AML-193 (cell line): ENCODE measurements at regions not wholly inside any gene's neighbourhood (a gene's known extent, or its start where the extent isn't known, plus 50 kb on each side); places are given as distances from the start of the nearest gene placed in this dataset.

Experiments used
- DNase-seq, 2 experiments: peaks; one replicate each; lab custom pipeline; 2025; lab: John Stamatoyannopoulos, UW

DNA sequence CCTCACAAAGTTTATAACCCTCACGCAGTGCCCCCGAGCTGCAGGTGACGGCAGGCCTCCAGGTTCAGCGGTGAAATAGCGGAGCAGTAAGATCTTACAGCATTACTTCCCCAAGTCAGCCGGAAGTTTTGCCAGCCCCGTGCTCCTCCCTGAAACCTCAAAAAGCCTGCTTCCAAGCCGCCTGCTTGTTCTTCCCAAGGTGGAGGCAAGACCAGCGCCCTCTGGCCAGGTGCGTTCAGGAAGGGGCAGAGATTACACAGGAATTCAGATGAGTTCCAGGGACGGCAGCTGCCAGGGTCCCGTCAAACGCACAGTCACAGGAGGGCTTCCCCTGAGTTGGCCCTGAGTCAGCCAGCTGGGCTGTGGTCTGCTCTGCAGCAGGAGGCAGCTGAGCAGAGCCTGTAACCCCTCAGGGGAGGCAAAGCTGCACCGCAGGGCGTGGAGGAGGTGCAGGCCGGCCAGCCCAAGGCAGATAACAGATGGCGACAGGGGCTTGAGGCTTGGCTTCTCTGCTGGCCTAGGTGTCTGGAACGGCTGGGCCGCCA lies 124.1 kb upstream of the RPS6KA2 start:
- DNase-seq = peak; percentile 51 to 57

DNA sequence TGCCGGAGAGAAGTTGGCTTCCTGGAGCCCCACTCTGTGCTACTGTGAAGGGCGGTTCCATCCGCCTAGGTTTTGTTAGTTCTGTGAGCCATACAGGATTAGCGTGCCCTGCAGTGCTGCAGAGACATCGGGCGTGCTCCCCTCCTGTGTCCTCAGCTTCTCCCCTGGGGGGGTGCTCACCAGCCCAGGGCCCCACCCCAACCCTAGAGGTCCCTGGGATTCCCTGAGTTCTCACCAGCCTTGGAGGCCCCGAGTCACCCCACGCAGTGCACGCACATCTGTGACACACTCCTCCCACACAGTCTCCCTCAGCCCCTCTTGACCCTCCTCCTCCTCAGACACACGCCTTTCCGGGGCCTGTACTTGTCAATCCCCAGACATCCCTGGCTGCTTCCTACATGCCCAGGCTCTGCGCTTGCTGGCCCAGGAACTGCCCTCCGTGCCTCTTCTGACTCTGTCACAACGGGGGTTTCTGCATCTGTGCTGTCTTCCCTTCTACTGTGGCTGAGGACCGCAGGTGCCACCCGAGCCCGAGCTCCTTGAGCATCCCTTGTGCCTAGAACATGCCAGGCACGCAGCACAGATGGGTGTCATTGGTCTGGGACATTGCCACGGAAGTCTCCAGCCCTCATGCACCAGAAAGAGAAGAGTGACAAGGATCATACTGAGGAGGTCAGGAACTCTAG lies 123.2 kb upstream of the RPS6KA2 start:
- no peak for DNase-seq

DNA sequence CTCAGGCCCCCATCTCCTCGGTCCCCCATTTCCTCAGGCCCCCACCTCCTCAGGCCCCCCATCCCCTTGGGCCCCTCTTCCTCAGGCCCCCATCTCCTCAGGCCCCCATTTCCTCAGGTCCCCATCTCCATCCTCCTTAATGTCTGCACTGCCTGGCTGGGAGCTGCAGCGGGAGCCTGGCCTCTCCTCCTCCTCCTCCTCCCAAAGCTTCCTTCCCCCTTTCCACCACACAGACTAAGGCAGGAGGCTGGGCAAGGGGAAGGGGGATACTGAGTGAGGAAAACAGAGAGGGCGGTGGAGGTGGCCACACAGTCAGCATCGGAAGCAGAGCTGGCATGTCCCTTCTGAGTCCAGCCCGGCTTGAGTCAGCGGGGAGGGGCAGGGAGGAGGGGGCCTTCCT lies 122.6 kb upstream of the RPS6KA2 start:
- DNase-seq = no peak

DNA sequence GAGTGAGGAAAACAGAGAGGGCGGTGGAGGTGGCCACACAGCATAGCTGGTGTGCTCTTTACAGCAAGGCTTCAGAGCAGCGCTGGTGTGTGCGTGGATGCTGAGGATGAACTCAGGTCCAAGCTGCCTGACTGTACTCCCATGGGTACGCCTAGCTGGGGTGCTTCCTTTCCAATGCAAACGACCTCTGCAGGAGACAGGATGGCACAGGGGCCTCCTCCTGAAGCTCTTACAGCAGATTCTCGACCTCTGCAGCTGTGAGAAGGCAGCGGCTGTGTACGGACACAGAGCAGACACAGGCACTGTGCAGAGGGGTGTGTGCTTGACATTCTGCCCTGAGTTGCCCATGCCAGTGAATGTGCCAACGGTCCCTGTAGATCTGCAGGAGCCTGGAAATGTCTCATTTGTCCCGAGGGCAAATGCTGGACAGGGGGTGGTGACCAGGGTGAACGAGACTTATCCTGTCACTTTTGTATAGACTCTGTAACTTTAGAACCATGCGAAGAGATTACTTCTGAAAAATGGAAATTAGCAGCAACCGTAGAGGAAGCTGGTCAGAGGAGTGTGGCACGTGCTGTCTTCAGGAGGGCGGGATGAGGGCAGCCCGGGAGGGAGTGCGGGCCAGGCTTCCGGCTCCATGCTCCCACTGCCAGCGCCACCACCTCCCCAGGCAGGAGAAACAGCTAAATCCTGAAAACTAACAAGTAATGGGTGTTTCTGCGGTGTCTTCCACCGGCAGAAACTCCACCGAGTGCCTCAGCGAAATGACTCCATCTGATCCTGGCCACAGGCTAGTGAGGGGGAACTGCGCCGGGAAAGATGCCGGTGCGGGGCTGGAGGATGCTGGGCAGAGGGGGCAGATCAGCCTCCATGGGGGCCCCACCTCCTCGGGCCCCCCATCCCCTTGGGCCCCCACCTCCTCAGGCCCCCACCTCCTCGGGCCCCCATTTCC lies 120.9 kb upstream of the RPS6KA2 start:
- no peak for DNase-seq

DNA sequence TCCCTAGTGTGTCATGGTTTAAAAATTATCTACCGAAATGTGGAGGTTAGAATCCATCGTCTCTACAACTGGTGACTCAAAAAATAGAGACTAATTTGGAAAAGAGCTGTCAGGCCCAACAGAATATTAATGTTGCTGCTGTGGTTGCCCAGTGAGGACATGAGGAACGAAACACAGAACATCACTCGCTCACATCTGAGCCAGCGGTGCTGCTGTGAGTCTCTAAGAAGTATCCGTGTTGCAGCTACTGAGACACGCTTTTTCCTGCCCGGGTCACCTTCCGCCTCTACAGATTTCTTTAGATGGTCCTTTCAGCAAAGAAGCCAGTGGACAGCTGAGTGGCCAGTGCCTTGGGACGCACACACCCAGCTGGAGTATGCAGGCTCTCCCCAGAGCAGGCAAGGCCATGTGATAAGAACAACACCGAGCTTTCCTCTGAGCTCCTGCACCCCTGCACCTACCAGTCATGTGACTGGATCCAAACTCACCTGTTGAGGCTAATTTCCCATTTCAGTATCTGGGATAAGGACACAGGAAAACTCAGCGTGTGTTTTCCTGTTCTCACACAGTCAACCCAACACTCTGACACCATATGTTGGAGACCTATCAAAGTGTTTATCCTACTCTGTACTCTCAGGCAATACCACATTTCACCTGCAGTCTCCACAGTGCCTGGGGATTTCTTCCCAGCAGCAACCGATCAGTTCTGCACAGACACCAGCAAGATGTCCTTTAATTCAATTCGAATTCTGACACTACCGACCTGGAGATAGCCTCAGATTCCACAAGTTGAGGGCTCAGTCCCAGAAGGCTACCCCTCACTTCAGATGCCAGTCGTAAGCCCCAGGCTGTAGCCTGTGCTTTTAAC lies 119.0 kb upstream of the RPS6KA2 start:
- no peak for DNase-seq

DNA sequence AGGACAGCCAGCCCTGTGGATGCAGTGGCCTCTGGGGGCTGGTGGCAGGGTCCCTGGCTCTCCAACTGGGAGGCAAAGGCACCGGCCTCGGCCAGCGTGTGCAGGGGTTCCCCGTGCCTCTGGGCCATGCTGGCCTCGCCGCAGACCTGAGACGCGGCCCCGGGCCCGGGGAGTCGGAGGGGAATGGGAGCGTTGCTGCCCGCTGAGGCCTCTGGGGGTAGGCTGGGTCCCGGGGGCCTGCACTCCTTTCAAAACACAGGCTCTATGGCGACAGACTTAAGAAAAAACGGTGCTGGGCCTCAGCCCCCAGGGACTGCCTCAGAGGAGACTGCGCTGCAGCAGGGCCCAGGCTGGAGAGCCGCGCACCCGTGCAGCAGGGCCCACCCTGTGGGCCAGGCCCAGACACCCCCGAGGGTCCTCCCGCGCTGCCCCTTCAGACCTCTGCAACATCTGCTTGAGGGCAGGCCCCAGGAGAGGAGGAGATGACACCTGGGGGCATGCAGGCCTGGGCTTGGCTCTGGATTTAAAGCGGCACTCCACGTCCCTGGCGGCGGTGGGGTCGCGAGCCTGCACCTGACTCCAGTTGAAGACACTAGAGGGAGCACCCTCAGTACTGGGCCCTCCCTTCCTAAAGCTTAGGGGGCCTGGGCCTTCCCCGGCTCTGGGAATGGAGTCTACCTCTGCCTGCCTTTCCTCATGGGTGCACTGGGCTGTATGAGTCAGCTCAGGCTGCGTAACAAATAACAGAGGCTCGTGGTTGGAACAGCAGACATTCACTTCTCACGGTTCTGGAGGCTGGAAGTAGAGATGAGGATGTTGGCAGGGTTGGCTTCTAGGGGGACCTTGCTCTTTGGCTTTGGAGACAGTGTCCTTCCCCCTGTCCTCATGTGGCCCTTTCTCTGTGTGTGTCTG lies 117.4 kb upstream of the RPS6KA2 start:
- DNase-seq = no peak

DNA sequence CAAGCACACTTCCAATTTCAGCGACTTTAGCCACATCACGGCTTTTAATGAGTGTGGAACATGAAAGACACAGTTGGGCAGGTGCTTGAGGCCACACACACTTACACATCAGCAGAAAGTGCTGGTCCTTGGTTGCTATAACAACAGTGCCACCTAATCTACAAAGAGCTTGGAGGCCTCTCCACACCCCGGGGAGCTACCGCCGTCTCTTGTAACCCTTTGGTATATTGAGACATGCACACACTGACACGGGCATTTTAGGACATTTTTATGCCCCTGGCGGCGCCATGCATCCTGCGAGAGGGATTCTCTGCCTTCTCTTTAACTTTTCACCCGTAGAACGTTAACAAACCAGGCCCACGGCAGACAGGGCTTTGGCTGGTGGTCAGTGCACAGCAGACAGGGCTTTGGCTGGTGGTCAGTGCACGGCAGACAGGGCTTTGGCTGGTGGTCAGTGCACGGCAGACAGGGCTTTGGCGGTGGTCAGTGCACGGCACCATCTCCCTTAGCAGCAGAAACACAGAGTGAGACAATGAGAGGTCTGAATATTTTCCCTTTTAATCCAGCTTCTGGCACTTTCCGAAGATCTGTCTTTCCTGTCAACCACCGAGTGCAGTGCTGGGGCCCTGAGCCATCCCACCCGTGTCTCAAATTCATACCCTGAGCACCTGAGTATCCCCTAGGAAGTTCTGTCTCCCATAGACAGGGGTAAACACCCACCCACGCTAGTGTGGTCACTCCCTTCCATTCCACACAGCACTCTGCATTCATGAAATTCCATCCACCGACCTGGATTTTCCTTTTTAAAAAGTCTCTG lies 116.6 kb upstream of the RPS6KA2 start:
- no peak for DNase-seq

DNA sequence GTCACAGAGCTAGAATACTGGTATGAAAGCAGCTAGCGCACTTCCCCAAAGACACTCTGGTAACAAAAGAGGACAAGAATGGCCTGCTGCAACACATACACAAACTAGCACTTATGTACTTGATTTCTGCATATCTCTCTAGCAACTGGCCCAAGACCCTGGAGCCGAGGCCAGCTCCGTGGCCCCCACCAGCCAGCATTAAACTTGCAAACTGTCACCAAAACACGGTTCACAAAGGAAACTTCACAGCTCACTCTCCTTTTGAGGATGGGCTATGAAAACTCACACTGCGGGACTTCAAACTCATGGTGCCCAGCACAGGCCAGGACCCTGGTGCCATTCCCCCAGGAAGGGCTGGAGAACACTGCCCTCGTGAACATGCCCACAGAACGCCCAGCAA lies 115.9 kb upstream of the RPS6KA2 start:
- DNase-seq = no peak

DNA sequence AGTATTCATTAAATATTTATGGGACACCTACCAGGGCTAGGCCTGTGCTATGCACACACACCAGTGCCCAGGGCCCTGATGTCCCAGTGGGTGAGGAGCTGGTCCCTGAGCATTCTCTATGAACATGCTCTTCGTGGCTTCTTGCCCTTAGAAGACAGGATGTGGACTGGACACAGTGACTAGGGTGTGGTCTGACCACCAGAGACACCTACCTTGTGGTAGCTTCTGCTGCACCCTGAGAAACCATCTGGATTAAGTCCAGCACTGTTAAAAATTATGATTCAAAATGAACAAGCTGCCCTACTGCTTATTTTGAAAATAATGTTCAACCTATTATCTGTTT lies 112.9 kb upstream of the RPS6KA2 start:
- DNase-seq = no peak

DNA sequence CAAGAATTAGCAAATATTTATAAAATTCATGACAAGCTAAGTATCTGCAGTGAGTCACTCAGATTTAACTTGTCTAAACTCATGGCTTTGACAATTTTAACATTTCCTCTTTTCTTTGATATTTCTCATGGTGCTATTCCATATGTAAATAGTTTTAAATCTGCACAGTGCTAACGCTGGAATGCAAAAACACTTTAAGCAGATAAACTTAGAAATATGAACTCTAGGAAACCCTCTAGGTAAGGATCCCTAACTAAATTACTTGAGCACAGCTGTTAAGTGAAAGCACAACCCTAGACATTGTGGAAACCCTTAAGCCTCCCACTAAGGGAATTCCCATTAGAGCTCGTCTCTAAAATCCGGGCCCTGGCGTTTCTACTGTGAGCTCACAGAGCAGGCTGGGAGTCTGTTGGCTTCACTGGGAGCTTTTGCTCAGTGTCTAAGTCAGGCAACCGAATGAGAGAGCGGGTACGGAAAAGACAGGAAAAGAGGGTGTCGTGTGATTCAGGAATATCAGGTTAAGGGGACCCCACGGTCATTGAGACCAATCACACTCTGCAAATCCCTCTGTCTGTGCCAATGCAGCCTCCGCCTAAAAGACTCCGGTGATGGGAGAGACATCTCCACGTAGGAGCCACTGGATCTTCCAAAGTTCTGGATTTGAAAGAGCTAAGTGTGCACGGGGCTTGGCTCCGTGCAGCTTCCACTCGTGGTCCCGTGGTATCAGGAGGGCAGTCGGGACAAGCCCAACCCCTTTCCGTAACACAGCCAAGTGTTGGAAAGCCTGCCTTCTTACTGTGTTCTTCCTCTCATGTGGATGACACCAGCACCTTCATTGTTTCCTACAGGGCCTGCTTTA lies 112.3 kb upstream of the RPS6KA2 start:
- no peak for DNase-seq

DNA sequence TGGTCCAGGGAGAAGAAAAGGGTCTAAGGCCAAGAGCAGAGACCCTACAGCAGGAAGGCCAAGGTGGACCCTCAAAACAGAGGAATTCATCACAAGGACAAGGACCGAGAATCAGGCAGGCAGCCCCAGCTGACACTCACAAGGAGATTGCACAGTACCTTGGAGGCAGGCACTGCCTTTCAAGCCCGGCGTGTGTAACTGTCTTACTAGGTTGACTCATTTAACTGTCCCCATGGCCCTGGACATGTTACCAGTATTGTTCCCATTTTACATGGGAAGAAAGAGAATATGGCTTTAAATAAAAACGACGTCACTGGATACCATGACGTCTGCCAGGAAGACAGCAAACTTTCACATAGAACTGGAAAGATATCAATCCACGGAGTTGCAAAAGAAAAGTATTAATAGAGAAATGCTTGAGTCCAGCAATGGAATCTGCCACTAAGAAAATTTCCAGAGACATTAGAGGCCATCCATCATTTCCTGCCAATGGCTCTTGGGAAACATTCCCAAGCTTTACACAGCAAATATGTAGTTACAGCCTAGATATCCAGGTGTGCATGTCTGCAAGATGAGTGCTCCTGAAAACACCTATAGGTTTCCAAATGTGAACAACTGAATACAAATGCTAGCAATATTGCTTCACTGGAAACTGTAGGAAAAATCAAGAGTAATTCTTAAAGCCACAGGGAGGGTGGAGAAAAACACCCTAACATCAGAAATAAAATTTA lies 111.5 kb upstream of the RPS6KA2 start:
- DNase-seq = no peak

DNA sequence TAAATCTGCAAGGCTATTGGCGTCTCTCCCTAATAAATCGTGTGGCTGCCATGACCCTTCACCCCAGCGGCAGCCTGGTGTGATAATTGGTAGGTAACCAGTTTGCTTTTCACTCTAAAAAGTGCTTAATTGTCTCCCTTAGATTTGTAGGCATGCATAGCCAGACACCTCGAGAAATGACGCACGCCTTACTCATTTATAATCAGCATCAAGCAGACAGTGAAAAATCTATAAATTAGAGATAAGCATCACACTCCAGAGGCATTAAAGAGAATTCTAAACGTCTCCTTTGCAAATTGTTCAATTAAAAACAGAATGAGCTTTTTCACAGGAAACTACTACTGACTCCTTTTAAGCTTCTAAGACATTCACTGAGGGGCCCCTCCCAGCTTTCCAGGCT lies 110.2 kb upstream of the RPS6KA2 start:
- DNase-seq = no peak

DNA sequence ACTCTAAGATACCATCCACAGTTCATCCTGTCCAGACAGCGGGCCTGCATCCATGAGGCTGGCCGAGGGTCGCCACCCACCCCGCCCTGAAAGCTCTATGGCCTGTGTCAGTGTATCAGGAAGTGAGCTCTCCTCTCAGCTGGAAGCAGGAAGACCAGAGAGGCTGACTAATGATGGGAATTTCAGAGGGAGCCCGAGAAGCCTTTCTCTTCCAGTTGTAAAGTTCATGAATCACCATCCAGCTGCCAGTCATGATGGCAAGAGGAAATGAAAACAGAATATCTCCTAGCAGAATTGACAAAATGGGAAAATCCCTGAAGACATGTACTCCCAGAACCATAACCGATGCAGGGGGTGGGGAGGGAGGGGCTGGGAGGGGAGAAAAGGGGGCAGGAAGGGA lies 109.6 kb upstream of the RPS6KA2 start:
- no peak for DNase-seq

DNA sequence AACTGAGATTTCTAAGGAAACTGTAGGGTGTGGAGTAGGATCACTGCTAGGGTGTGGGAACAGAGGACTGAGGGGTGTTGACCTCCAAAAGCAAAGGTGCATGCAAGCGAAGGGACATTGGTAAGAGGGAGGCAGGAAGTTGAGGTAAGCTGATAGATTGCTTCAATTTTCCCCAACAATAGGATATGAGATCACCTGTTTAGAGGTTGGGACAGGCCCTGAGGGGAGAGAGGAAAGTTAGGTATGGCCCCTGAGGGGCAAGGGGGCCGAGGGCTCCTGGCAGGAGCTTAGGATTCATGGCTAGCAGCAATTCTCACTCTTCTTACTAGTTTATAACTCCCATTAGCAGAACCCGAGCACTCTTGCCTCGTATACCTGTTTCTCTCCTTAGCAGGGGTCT lies 106.8 kb upstream of the RPS6KA2 start:
- no peak for DNase-seq

DNA sequence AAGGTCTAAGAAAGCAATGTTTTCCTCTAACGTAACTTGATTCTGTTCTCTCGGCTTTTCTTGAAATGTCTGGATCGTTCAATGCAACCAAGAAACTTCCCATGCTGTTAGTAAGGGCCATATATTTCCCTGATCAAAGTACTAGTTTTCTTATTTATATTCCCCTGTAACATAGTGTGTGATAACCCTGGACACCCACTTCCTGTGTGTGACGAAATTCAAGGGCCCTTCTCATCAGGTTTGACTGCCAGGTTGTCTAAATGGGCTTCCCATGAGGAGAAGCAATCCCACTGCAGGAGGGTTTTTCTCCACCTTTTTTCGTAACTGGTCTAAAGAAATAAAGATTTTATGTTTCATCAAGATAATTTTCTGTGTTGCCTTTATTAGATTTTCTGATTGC lies 102.6 kb upstream of the RPS6KA2 start:
- no peak for DNase-seq

DNA sequence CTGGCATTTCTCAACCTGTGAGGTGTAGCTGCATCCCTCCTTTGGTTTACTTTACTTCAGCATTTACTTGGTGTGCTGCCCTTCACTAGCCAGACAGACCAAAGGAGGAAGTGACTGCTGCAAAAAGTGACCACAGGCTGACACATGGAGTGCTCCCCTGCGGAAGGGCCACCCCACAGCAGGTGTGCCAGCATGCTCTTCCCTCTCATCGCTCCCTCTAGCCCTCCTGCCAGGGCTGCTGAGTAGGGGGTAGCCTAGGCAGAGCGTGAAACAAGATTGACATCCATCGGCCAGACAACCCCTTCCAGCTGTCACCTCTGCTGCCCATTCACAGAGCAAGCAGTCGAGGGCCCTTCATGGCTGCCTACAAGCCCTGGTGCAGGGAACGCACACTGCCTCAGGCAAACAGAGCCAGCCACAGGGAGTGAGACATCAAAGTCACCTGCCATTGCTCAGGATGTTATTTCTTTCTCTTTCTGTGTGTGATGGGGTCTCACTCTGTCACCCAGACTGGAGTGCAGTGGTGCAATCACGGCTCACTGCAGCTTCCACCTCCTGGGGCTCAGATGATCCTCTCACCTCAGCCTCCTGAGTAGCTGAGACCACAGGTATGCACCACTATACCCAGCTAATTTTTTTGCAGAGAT lies 102.0 kb upstream of the RPS6KA2 start:
- DNase-seq = peak in 1 of 2 experiments; percentile 6

DNA sequence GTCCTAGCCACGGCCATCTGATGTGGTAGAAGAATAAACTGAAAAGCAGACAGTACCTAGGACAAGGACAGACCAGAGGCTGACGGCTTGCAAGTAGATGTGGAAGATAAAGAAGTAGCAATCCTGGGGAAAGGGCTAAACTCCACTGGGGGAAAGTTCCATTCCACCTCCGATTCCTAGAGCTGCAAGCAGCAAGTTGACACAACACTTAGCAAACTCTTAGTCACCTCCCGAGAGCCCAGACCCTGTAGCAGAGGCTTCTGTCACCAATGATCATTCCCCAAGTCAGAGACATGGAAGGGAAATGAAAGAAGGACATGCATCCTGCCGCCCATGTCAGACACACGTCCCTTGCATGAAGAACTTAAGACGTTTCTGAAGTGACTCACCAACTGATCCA lies 99.2 kb upstream of the RPS6KA2 start:
- no peak for DNase-seq

DNA sequence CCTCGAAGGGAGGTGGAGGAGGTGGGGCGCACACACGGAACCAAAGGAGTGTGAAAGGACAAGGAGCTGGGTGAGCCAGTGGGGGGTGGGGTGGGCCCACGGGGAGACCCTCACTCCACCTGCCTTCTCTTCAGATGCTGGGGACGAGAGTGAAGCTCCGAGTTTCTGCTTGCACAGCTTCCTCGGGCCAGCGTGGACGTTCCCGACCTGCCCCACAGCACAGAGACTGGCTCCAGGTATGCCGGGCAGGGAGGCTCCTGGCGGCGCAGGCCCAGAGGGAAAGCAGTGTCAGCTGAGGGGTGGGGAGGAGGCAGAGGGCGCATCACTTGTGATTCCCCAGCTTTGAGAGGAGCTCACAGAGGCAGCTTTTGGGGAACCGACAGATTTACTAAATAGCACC lies 98.5 kb upstream of the RPS6KA2 start:
- DNase-seq = no peak
